ENCODE measurements at regions not wholly inside any gene's neighbourhood (a gene's known extent, or its start where the extent isn't known, plus 50 kb on each side); places are given as distances from the start of the nearest gene placed in this dataset.

DNA sequence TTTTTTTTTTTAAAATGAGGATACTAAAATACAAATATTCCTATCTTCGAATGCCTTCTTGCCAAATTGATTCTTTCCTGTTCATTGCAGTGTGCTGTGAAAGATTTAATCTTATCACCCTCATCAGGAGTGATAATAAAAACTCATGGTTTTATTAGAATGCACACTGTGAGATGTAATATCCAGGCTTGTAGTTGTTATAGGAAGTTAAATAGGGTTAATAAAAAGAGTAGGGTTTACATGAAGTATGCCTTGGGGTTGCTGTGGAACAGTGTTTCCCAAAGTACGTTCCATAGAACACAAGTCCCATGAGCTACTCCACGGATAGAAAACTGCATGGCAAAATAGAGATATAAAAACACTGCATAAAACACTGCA, 191.9 kb downstream of the SPP2 start:
- H3K27me3 ChIP-seq (replicated peaks; ENCODE audit: control insufficient read depth, insufficient read depth, low read length), result no peaks in the 10 kb centered on the region
- peaks cover 11% of the 10 kb centered on the region for H3K9me3 ChIP-seq (ENCODE audit: control insufficient read depth, low read length)
- no peak for DNase-seq (ENCODE audit: low read depth)
- no peak overlapping the region for H3K9ac ChIP-seq (ENCODE audit: low read length)
- peaks cover 24% of the 10 kb centered on the region for H3K4me1 ChIP-seq (ENCODE audit: control insufficient read depth, insufficient read depth, low read length)
- no peaks in the 10 kb centered on the region for H3K36me3 ChIP-seq (ENCODE audit: control insufficient read depth, insufficient read depth, low read length, severe bottlenecking)
- H3K4me3 ChIP-seq (ENCODE audit: low read length), result no peak overlapping the region

DNA sequence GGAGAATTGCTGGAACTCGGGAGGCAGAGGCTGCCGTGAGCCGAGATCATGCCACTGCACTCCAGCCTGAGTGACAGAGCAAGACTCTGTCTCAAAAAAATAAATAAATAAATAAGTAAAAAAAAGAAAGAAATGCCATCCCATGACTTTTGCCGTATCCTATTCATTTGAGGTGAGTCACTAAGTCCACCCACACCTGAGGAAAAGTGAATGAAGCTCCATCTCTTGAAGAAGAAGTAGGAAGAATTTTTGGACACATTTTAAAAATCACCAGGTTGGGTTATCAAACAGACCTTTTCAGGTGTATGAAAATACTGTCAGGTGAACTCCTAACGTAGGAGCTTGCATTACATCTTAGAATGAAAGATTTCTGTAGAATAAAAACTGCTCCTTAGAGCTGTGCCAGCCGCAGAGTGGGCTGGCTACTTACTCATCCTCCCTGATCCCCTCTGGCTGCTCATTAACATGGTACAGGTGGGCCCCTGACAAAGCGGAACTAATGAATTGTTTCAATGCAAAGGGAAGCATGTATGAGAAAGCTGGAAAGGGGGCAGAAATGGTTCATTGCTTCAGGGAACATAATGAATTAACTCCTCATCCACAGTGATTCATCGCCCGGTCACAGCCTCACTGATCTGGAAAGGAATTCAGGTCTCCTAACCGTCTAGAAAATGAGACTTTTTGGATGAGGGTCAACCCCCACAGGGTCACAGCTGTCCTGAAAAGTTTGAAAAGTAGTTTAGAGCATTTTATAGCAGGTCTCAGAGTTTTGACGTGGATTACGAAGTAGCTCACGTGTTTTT, 191.4 kb downstream of the SPP2 start:
- peak; percentile 82 for DNase-seq (ENCODE audit: low read depth)
- H3K27me3 ChIP-seq (replicated peaks; ENCODE audit: control insufficient read depth, insufficient read depth, low read length), result no peaks in the 10 kb centered on the region
- H3K4me1 ChIP-seq (ENCODE audit: control insufficient read depth, insufficient read depth, low read length), result peaks cover 24% of the 10 kb centered on the region
- no peak overlapping the region for H3K9ac ChIP-seq (ENCODE audit: low read length)
- no peak overlapping the region for H3K4me3 ChIP-seq (ENCODE audit: low read length)
- peaks cover 11% of the 10 kb centered on the region for H3K9me3 ChIP-seq (ENCODE audit: control insufficient read depth, low read length)
- no peaks in the 10 kb centered on the region for H3K36me3 ChIP-seq (ENCODE audit: control insufficient read depth, insufficient read depth, low read length, severe bottlenecking)

DNA sequence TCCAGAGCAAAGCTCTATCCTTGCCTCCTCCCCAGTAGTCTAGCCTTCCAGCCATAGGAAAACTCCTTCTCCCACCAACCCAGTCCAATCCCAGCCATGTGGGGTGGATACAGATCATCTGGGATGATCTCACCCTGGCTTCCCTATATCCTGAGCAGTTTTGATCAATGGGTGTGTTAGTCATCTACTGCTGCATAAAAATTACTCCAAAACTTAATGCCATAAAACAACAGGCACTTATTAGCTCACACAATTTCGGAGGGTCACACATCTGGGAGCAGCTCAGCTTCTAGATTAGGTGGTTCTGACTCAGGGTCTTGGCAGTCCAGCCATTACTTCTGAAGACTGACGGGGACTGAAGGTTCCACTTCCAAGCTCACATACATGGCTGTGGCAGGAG, 190.4 kb downstream of the SPP2 start:
- H3K9me3 ChIP-seq (ENCODE audit: control insufficient read depth, low read length), result peaks cover 15% of the 10 kb centered on the region
- no peaks in the 10 kb centered on the region for H3K36me3 ChIP-seq (ENCODE audit: control insufficient read depth, insufficient read depth, low read length, severe bottlenecking)
- no peak overlapping the region for H3K9ac ChIP-seq (ENCODE audit: low read length)
- DNase-seq (ENCODE audit: low read depth), result no peak
- no peaks in the 10 kb centered on the region for H3K27me3 ChIP-seq (replicated peaks; ENCODE audit: control insufficient read depth, insufficient read depth, low read length)
- H3K4me1 ChIP-seq (ENCODE audit: control insufficient read depth, insufficient read depth, low read length), result peaks cover 19% of the 10 kb centered on the region
- no peak overlapping the region for H3K4me3 ChIP-seq (ENCODE audit: low read length)

DNA sequence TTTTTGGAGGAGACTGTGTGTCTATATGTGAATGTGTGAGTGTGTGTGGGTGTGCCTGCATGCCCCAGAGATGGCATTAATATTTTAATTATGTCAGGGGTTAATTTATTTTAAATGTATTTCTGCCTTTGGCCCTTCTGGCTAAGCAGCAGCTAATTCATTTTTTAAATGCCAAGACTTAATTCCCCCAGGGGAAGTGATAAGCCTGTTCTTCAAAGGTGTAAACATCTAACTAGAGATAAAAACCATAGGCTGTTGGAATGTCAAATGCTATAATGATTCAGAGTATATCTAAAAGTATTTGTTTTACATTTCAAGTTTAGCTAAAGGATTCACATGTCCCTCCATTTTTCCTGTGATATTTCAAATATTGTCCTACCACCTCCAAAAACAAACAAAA, 184.7 kb downstream of the SPP2 start:
- no peaks in the 10 kb centered on the region for H3K36me3 ChIP-seq (ENCODE audit: control insufficient read depth, insufficient read depth, low read length, severe bottlenecking)

DNA sequence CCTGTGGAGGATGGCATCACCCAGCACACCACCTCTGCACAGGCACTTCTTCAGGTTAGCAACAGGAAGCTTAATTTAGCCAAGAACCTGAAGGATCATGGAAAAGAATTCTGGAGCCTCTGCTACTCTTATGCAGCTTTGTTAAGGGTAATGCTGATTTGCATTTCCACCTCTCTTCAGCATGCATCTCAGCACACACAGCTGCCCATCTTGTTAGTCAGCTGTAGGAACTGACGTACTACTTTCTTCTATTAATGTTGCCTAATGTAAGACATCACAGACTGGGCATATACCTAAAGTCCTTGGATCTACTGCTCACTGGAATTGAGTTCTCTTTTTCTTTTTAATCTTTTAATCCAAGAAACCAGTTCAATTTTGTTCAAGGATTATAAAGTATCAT, 181.0 kb downstream of the SPP2 start:
- Histone ChIP-seq H3K27me3 (replicated peaks; ENCODE audit: control insufficient read depth, insufficient read depth, low read length) (no peaks in the 10 kb centered on the region), H3K4me1 (ENCODE audit: control insufficient read depth, insufficient read depth, low read length) (no peaks in the 10 kb centered on the region), H3K9ac (ENCODE audit: low read length) (no peak overlapping the region), H3K36me3 (ENCODE audit: control insufficient read depth, insufficient read depth, low read length, severe bottlenecking) (no peaks in the 10 kb centered on the region), H3K4me3 (ENCODE audit: low read length) (no peak overlapping the region), H3K9me3 (ENCODE audit: control insufficient read depth, low read length) (peaks cover 3% of the 10 kb centered on the region)
- no peak for DNase-seq (ENCODE audit: low read depth)

More for the DNA sequence above, 184.7 kb downstream of the SPP2 start:
- Histone ChIP-seq H3K9me3 (ENCODE audit: control insufficient read depth, low read length) (peaks cover 15% of the 10 kb centered on the region), H3K4me3 (ENCODE audit: low read length) (no peak overlapping the region), H3K27me3 (replicated peaks; ENCODE audit: control insufficient read depth, insufficient read depth, low read length) (no peaks in the 10 kb centered on the region), H3K4me1 (ENCODE audit: control insufficient read depth, insufficient read depth, low read length) (no peaks in the 10 kb centered on the region), H3K9ac (ENCODE audit: low read length) (no peak overlapping the region)
- no peak for DNase-seq (ENCODE audit: low read depth)

DNA sequence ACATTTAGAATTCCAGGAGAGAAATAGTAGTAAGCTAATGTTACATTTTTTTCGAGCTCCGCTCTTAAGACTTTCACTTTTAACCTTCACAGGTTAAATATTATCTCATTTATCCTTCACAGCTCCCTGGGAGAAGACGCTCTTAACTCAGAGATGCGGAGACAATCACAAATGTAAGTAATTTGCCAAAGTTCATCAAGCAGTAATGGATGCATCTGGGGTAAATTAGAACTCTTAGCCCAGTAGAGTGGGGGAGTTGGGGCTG, 168.5 kb downstream of the SPP2 start:
- Histone ChIP-seq H3K27me3 (replicated peaks; ENCODE audit: control insufficient read depth, insufficient read depth, low read length) (peaks cover 8% of the 10 kb centered on the region), H3K9ac (ENCODE audit: low read length) (no peak overlapping the region), H3K9me3 (ENCODE audit: control insufficient read depth, low read length) (no peaks in the 10 kb centered on the region), H3K36me3 (ENCODE audit: control insufficient read depth, insufficient read depth, low read length, severe bottlenecking) (no peaks in the 10 kb centered on the region), H3K4me3 (ENCODE audit: low read length) (no peak overlapping the region), H3K4me1 (ENCODE audit: control insufficient read depth, insufficient read depth, low read length) (peaks cover 9% of the 10 kb centered on the region)
- DNase-seq (ENCODE audit: low read depth), result no peak

DNA sequence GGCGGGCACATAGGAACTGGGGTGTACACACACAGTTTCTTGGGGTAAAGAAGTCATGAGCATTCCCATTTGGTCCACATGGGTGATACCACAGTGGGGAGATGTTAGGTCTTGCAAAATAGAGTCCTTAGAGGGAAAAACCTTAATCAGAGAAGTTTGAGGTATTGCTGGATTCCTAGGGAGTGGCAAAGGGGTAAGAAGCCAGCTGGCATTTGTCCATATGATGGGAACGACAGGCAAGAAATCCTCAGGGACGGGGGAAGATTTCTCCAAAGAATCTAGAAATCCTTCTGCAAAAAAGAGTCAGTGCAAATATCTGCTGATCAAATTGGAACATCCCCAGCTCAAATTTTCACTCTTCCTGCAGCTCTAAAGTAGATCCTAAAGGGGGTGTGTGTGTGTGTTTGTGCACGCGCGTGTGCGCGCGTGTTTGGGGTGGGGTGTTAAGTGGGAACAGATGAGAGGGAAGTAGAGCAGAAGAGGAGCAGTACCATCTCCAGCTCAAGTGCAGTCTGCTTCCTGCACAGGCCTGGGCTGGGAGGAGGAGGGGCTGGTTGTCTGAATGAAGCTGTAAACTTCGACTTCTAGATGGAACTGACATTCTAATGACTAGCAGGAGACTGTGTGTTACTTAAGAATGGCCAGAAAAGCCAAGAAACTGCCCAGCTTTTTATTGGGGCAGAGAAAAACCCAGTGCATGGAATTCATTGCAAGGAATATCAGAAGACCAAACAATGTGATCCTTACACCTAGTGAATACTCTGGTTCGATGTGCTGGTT, 168.0 kb downstream of the SPP2 start:
- H3K27me3 ChIP-seq (replicated peaks; ENCODE audit: control insufficient read depth, insufficient read depth, low read length), result peaks cover 8% of the 10 kb centered on the region
- peaks cover 9% of the 10 kb centered on the region for H3K4me1 ChIP-seq (ENCODE audit: control insufficient read depth, insufficient read depth, low read length)
- H3K36me3 ChIP-seq (ENCODE audit: control insufficient read depth, insufficient read depth, low read length, severe bottlenecking), result no peaks in the 10 kb centered on the region
- DNase-seq (ENCODE audit: low read depth), result peak; percentile 9
- H3K9ac ChIP-seq (ENCODE audit: low read length), result no peak overlapping the region
- H3K4me3 ChIP-seq (ENCODE audit: low read length), result no peak overlapping the region
- no peaks in the 10 kb centered on the region for H3K9me3 ChIP-seq (ENCODE audit: control insufficient read depth, low read length)

DNA sequence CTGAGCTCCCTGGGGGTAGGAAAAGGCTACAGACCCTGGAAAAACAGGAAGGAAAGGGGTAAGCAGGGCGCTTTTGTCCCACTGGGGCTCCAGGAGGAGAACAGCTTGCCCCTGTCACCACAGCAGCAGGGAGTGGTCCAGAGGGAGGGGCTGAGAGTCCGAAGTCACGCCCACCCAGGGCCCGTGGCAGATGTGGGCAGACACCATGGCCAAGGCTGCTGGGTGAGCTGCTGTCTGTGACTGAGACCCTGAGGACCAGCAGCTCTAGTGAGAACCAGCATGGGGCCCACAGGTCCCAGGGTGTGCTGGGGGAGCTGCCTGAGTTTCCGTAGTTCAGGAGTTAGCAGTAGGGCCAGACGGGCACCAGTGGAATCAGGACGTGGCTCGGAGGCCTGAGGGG, 162.0 kb downstream of the SPP2 start:
- Histone ChIP-seq H3K4me3 (ENCODE audit: low read length) (no peak overlapping the region), H3K4me1 (ENCODE audit: control insufficient read depth, insufficient read depth, low read length) (peaks cover 18% of the 10 kb centered on the region), H3K27me3 (replicated peaks; ENCODE audit: control insufficient read depth, insufficient read depth, low read length) (peaks cover 12% of the 10 kb centered on the region), H3K9ac (ENCODE audit: low read length) (peak overlapping the region; percentile 13), H3K9me3 (ENCODE audit: control insufficient read depth, low read length) (peaks cover 2% of the 10 kb centered on the region), H3K36me3 (ENCODE audit: control insufficient read depth, insufficient read depth, low read length, severe bottlenecking) (no peaks in the 10 kb centered on the region)
- no peak for DNase-seq (ENCODE audit: low read depth)

DNA sequence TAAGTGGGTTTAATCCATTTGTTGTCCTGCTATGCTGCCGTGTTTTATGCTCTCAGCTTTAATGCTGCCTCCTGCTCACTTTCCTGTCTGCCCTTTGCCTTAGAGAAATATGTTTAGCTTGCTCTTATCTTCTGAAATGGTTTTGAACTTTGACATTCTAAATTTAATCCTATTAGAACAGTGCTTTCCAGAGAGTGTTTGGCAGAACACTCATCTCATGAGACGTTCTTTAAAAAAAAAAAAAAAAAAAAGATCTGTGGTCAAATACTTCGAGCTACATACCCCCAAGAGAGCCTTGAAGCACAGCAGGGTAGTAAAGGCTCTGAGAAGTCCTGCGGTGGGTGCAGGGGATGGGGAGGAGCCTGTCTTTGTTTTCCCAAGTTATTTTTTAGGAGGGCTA, 161.3 kb downstream of the SPP2 start:
- H3K4me3 ChIP-seq (ENCODE audit: low read length), result no peak overlapping the region
- H3K9me3 ChIP-seq (ENCODE audit: control insufficient read depth, low read length), result peaks cover 5% of the 10 kb centered on the region
- DNase-seq (ENCODE audit: low read depth), result no peak

DNA sequence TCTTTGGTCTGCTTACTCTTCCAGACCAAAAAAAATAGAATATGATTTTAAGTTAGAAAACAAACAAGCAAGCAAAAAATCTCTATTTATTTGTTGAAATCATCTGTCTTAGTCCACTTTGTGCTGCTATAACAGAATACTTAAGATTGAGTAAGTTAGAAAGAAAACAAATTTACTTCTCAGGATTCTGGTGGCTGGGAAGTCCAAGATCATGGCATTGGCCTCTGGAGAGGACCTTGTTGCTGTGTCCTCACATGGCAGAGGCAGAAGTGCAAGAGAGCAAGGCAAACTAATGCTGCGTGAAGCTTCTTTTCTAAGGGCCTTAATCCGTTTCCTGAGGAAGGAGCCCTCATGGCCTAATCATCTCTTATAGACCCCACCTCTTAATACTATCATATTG, 156.2 kb downstream of the SPP2 start:
- DNase-seq (ENCODE audit: low read depth), result no peak
- Histone ChIP-seq H3K4me1 (ENCODE audit: control insufficient read depth, insufficient read depth, low read length) (peaks cover 28% of the 10 kb centered on the region), H3K4me3 (ENCODE audit: low read length) (no peak overlapping the region), H3K9me3 (ENCODE audit: control insufficient read depth, low read length) (peaks cover 10% of the 10 kb centered on the region), H3K9ac (ENCODE audit: low read length) (no peak overlapping the region), H3K36me3 (ENCODE audit: control insufficient read depth, insufficient read depth, low read length, severe bottlenecking) (no peaks in the 10 kb centered on the region), H3K27me3 (replicated peaks; ENCODE audit: control insufficient read depth, insufficient read depth, low read length) (no peaks in the 10 kb centered on the region)

More for the DNA sequence above, 161.3 kb downstream of the SPP2 start:
- no peaks in the 10 kb centered on the region for H3K36me3 ChIP-seq (ENCODE audit: control insufficient read depth, insufficient read depth, low read length, severe bottlenecking)
- peaks cover 18% of the 10 kb centered on the region for H3K4me1 ChIP-seq (ENCODE audit: control insufficient read depth, insufficient read depth, low read length)
- H3K27me3 ChIP-seq (replicated peaks; ENCODE audit: control insufficient read depth, insufficient read depth, low read length), result peaks cover 12% of the 10 kb centered on the region
- peak overlapping the region; percentile 51 for H3K9ac ChIP-seq (ENCODE audit: low read length)

DNA sequence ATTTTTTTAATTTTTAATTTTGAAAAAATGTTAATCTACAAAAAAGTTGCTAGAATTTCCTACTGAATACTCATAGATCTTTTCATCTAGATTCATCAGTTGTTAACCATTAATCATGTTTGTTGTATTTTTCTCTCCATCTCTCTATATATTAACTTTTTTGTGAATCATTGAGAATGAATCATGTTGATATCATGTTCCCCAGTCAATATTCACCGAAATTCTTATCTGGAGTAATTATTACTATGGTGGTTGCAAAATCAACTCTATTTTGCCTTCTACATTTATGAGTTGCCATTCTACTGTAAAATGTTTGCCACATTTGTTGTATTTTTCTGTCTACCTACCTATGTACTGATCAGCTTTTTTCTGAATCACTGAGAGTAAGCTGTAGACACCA, 154.0 kb downstream of the SPP2 start:
- Histone ChIP-seq H3K4me3 (ENCODE audit: low read length) (no peak overlapping the region), H3K36me3 (ENCODE audit: control insufficient read depth, insufficient read depth, low read length, severe bottlenecking) (no peaks in the 10 kb centered on the region), H3K27me3 (replicated peaks; ENCODE audit: control insufficient read depth, insufficient read depth, low read length) (peaks cover 12% of the 10 kb centered on the region), H3K4me1 (ENCODE audit: control insufficient read depth, insufficient read depth, low read length) (peaks cover 18% of the 10 kb centered on the region), H3K9me3 (ENCODE audit: control insufficient read depth, low read length) (peaks cover 7% of the 10 kb centered on the region), H3K9ac (ENCODE audit: low read length) (no peak overlapping the region)
- DNase-seq (ENCODE audit: low read depth), result no peak
